Kidney capillary endothelial cell (primary cell): ENCODE measurements at regions not wholly inside any gene's neighbourhood (a gene's known extent, or its start where the extent isn't known, plus 50 kb on each side); places are given as distances from the start of the nearest gene placed in this dataset.
A peak's percentile ranks its signal among the peaks of the same experiment; 100 is the strongest.

Source experiments
- DNase-seq: peaks from one replicate; pipeline ENCODE4 v3.0.0-alpha.2; 2018; ENCODE audit warnings: low spot score

- DNase-seq = no peak
Measured at GRCh38 chr12:91793676-91794075, 352.0 kb downstream of the BTG1 start.

- no peak for DNase-seq
Measured at GRCh38 chr12:91792597-91792996, 353.0 kb downstream of the BTG1 start.

DNA sequence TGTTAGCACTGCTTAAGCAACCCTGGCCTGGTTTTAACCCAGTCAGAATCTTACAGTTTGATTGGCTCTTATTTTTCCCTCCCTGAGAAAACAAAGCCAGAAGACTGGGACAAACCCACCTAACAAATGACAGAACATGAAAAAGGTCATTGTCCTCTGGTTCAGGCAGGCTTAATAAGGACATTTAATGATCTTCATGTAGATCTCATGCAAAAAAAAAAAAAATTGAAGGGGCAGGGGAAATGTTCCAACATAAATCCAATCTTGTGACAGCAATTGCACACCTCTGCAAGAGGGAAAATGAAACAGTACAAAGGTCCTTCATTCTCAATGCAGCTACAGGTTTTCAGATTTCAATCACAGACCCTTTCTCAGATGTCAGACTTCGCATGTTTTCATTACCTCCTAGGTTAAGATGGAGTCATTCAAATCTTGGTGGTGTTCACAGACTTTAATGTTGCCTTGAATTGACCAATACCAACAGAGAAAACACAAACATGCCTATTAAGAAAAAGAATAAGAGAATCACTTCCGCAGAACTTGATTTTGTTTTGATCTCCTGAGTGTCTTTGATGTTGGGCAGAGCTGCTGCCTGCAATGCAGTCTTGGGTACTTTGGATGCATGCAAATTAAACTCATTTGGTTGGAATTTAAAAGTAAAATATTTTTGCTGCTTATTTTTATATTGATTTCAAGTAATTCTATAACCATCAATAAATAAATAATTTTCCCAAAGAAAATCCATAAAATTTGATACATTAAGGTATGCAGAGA lies 359.0 kb downstream of the BTG1 start:
- DNase-seq = no peak

GRCh38 chr12:91785655-91786498 lies 359.8 kb downstream of the BTG1 start:
- no peak for DNase-seq

DNA sequence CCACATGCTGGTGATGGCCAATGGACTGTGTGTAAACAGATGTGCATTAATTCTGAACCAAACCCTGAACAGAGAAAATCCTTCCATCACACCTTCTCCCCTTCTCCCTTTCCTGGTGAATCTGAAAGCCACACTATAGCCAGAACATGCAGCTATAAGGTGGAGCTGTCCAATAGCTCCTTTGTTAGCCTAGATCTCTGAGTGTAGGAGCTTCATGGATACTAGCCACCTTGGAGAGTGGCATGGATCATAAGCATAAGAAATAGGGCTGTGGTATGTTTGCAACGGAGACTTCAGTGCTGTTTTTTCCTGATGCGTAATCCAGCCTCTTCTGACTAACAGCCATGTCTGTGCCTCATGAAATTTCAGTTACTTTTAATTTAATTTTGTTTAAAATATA lies 364.5 kb downstream of the BTG1 start:
- DNase-seq = no peak

GRCh38 chr12:91778938-91779400 lies 366.7 kb downstream of the BTG1 start:
- peak; percentile 98 for DNase-seq

GRCh38 chr12:91778091-91778832 lies 367.4 kb downstream of the BTG1 start:
- no peak for DNase-seq

- DNase-seq = no peak
Measured at GRCh38 chr12:91777268-91777992, 368.2 kb downstream of the BTG1 start.

- DNase-seq = no peak
Measured at GRCh38 chr12:91774434-91774921, 371.2 kb downstream of the BTG1 start.

DNA sequence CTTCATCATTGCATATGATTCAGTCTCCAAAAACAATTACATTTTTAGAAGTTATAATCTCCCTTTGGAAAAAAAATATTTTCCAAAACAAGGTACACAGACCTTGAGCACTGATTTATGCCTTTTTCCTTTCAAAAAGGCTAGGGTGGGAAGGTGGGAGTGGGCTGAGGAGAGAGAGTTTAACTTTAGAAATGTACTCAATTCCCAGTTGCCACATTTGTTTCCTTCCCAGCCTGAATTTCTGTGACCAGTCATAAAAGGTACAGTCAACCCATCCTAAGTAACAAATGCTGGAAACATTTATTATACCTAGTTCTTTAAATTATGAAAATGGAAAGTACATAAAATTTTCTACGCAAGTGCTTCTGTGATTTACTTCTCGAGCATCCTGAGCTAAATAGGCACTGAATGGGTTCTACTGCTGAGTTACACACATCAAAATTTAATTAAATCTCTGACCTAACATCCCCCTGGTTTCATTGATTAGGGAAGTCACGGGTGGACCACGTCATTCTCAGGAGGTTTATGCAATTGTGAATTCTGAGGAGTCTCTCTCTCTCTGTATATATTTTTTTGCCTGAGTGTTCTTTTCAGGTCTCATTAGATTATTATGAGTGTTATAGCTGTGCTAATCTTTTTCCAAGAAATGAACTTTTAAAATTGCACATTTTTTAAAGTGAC lies 371.8 kb downstream of the BTG1 start:
- DNase-seq = no peak

DNA sequence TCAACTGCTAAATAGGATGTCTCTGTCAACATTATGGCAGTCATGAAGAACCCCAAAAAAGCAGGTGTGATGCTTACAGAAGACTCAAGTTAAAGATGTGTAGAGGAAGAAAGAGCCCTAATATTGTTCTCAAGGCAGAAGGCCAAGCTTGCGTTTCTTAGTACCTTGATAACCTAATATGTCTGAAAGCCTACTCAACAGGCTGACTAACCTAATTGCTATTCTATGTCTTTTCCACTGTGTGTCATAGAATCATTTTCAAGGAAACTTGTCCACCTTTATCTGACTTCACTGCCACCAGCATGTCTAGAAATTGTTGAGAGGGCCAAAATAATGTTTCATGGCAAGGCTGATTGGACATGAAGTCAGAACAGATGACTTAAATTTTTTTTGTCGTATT lies 373.2 kb downstream of the BTG1 start:
- DNase-seq = no peak

- no peak for DNase-seq
Measured at GRCh38 chr12:91769736-91770135, 375.9 kb downstream of the BTG1 start.

DNA sequence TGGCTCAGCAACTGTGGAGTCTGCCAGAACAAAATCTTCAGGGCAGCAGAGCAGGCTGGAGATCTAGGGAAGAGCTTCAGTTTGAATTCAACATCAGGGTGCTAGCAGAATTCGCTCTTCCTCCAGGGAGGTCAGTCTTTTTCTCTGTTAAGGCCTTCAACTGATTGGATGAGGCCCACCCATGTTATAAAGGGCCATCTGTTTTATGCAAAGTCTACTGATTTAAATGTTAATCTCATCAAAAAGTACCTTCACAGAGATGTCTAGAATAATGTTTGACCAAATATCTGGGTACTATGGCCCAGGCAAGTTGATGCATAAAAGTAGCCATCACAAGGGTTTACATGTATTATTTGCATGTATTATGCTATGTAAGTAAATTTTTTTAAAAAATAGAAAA lies 378.4 kb downstream of the BTG1 start:
- no peak for DNase-seq

DNA sequence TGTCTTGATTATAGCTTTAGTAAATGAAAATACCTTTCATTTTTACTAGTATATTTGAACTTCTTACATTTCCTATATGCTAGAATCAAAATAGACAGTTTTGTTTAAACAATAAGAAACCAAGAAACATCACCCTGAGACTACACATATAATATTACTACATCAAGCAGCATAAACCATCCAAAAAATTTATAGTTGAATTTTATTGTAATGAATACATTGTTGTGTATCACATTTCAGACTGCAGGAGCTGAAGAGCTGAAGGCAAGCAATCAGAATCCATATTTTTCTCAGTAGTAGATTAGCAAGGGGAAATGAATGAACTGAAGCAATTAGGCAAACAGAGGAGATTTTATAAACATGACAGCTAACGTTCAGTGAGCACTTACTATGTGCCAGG lies 379.2 kb downstream of the BTG1 start:
- DNase-seq = no peak

DNA sequence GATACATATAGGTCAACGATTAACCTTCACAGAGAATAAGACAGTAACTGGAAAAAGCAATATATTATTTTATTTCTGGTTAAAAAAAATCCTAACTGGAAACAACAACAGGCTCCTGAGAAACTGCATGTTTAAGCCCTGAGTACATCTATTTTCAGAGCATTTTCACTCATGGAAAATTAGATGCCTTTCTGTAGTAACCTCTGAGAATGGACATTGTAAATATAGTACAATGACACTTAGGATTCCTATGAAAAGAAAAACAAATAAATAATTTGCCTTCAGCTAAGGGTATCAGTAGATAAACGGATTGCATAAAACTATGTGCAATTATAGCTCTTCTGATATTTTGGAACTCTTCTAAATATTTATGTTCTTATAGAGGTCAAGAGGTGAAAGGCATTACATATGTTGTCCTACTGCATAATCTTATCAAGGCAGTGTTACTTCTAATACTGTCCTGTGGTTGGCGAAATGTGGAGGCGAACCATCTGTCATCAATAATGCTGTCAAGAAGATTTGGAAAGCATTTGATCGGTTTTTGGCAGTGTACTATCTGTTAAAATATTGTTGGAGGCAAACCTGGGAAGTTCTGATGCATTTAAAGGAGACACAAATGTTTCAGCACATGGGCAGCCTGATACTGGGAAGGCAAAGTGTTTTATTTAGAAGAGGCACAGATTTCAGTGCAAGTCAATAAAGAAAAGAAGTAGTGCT lies 381.8 kb downstream of the BTG1 start:
- no peak for DNase-seq

DNA sequence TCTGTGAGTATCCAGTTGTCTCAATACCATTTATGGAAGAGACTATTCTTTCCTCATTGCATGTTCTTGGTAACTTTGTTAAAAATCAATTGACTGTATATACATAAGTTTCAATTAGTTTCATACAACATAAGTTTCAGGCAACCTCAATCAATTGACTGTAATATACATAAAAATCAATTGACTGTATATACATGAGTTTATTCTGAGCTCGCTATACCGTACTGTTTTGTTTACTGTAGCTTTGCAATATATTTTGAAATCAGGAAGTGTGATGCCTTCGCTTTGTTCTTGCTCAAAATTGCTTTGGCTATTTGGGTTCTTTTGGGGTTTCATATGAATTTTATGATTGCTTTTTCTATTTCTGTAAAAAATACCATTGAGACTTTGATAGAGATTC lies 392.0 kb downstream of the BTG1 start:
- DNase-seq = no peak

- DNase-seq = no peak
Measured at GRCh38 chr12:91746976-91747375, 398.7 kb downstream of the BTG1 start.

- DNase-seq = no peak
Measured at GRCh38 chr12:91744597-91744996, 401.0 kb downstream of the BTG1 start.

GRCh38 chr12:91743704-91744321 lies 401.8 kb downstream of the BTG1 start:
- DNase-seq = no peak

DNA sequence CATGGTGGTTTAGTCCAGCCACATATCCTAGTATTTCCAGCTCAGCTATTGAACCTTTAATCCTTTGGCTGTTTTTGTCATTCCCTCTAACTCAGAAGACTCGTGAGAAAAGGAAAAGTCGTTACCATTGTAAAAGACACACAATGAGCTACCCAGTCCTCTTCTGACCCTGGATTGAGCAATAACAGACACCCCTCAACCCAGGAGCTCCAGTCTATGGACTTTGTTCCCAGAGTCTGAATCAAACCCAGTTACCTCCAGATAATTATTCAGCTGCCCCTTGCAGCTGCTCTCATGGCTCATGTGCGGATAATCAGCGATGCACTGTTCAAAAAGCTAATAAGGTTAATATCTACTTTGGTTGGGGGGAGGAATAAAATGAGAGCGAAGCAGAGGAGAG lies 402.4 kb downstream of the BTG1 start:
- DNase-seq = no peak
